ENCODE measurements at regions not wholly inside any gene's neighbourhood (a gene's known extent, or its start where the extent isn't known, plus 50 kb on each side); places are given as distances from the start of the nearest gene placed in this dataset.

DNA sequence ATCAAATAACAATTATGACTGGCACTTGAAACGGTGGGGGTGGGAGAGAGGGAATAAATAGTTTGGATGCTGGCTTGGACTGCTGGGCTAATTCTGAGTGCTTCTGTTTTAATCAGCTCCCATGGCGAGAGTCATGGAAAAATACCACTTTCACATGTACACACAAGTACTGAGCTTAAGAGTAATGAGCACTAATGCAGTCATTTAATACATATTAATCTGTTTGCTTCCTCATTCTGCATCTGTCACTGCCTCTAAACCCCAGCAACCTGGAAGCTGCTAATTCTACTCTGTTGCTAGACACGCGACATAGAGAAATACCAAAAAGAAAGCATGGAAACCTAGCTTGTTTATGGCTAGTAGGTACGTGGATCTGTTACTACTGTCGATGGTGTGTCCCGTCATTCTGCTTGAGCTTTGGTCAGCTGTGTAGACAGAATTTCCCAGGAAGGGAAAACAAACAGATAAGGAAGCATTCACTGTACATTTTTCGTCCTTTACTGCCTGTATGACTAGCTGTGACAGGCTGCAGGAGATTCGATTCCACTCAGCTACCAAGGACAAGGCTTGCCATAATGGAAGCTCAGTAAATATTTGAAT is 238.8 kb downstream of the BAMBI start:
- TF ChIP-seq, protein P1, sequence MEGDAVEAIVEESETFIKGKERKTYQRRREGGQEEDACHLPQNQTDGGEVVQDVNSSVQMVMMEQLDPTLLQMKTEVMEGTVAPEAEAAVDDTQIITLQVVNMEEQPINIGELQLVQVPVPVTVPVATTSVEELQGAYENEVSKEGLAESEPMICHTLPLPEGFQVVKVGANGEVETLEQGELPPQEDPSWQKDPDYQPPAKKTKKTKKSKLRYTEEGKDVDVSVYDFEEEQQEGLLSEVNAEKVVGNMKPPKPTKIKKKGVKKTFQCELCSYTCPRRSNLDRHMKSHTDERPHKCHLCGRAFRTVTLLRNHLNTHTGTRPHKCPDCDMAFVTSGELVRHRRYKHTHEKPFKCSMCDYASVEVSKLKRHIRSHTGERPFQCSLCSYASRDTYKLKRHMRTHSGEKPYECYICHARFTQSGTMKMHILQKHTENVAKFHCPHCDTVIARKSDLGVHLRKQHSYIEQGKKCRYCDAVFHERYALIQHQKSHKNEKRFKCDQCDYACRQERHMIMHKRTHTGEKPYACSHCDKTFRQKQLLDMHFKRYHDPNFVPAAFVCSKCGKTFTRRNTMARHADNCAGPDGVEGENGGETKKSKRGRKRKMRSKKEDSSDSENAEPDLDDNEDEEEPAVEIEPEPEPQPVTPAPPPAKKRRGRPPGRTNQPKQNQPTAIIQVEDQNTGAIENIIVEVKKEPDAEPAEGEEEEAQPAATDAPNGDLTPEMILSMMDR (conservative IDR thresholded peaks at IDR 0.05; ENCODE audit: low read length) = no peak
- no peak for TF ChIP-seq EZH2phosphoT487 (IDR thresholded peaks at IDR 0.05; ENCODE audit: borderline replicate concordance)

All from Loucy (cell line).